GM18502 (cell line): ENCODE measurements at regions not wholly inside any gene's neighbourhood (a gene's known extent, or its start where the extent isn't known, plus 50 kb on each side); places are given as distances from the start of the nearest gene placed in this dataset.
"Not testable (repeated sequence)": the region's sequence is repeated elsewhere in the genome, so short reads cannot be mapped to it uniquely, and the experiment has no call there.

ENCODE experiments used
- ATAC-seq: cut with Tn5 transposase; IDR thresholded peaks from one replicate; pipeline ENCODE4 v1.9.1; 2021; ENCODE audit warnings: mild to moderate bottlenecking; ENCODE audit not compliant: unreplicated experiment, poor library complexity

GRCh38 chr21:13935396-13936032 lies 275.2 kb downstream of the LIPI start:
- not testable (repeated sequence) for ATAC-seq

- ATAC-seq, result not testable (repeated sequence)
Measured at GRCh38 chr21:13934887-13935342, 275.8 kb downstream of the LIPI start.

DNA sequence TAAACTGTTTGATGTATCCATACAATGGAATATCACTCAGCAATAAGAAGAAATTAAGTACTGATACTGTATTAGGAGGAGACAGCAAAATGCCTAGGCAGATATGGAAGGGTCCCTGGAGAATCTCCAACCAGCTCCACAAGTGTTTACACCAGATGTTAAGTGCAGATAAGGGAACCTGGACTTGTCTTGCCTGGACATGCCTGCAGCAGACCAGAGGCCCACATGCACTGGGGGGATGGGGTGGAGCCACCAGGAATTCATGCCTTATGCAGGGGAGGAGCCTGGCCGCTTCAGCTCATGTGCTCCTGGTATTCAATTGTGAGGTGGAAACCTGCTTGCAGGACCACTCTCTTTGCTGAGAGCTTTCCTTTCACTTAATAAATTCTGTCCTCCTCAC lies 287.6 kb downstream of the LIPI start:
- ATAC-seq, result not testable (repeated sequence)

DNA sequence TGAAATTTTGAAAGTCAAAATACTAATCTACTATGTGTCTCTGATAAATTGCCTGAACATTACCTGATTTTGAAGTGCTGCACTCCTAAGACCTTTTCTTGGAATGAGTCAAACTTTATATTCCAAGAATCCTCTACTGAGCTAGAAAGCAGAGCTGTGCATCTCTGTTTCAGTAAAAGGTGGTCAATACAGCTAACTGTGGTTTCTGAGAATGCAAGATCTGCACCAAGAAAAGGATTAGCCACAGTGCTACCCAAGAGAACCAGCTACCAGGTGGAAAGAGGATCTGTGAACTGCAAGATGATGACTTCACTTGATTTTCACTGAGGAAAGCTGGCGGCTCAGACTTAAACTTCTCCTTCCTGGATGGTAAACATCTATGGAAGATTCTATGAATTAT lies 289.3 kb downstream of the LIPI start:
- not testable (repeated sequence) for ATAC-seq

DNA sequence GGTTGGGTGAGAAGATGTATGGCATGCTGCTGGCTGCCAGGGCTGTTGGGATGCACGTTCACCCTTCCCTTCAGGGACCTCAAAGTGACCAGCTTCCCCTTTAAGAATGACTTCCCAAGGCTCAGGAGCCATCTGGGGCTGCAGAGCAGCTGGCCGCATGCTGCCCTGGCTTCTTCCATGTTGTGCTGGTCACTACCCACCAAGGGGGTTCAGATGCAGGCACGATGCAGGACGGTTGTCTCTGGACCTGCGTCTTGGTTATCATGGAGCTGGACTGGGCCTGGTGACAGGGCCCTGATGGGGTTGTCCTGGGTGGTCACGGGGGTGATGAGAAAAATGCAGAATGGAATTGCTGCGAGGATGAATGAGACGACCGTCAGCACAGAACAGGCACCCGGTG lies 297.8 kb downstream of the POTED start:
- not testable (repeated sequence) for ATAC-seq

GRCh38 chr21:13896596-13897247 lies 287.1 kb downstream of the POTED start:
- ATAC-seq, result not testable (repeated sequence)

DNA sequence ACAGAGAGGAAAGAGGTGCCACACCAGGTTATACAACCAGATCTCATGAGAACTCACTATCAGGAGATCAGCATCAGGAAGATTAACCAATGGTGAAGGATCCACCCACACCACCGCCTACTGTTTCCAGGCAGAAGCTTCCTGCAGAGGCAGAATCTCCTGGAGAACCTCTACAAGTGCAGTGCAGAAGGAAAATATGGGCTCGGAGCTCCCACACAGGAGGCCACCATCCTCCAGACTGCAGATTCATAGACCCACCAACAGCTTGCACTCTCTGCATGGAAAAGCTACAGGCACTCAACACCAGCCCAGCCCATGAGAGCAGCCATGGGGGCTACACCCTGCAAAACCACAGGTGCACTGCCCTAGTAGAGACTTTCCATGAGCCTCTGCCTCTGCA lies 284.0 kb downstream of the POTED start:
- ATAC-seq, result not testable (repeated sequence)

DNA sequence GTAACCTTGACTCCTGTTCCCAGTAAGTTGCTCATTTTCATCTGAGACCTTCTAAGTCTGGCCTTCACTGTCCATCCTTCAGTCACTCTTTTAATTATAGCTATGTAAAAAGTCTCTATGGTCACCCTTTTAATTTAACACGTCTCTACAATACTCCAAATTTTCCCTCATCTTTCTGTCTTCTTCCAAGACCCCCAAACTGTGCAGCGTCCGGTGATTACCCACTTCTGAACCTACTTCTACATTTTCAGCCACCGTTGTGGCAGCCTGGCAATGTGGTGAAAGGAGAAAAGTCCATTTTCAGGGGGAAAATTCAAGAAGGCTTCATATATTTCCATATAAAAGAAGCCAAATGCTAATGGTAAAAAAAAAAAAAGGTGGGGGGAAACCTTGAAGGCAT lies 283.4 kb downstream of the POTED start:
- ATAC-seq, result not testable (repeated sequence)

GRCh38 chr21:13892146-13892751 lies 282.7 kb downstream of the POTED start:
- not testable (repeated sequence) for ATAC-seq

DNA sequence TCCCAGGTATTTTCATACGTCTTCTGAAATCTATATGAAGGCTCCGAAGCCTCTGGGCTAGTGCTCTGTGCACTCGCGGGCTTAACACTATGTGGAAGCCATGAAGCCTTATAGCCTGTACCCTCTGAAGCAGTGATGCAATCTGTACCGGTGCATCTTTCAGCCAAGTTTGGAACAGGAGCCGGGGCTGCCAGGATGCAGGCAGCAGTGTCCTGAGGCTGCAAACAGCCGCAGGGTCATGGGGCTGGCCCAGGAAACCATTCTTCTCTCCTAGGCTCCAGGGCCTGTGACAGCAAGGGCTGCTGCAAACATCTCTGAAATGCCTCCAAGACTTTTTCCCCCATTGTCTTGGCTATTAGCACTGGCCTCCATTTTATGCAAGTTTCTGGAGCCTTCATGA lies 279.6 kb downstream of the POTED start:
- not testable (repeated sequence) for ATAC-seq

DNA sequence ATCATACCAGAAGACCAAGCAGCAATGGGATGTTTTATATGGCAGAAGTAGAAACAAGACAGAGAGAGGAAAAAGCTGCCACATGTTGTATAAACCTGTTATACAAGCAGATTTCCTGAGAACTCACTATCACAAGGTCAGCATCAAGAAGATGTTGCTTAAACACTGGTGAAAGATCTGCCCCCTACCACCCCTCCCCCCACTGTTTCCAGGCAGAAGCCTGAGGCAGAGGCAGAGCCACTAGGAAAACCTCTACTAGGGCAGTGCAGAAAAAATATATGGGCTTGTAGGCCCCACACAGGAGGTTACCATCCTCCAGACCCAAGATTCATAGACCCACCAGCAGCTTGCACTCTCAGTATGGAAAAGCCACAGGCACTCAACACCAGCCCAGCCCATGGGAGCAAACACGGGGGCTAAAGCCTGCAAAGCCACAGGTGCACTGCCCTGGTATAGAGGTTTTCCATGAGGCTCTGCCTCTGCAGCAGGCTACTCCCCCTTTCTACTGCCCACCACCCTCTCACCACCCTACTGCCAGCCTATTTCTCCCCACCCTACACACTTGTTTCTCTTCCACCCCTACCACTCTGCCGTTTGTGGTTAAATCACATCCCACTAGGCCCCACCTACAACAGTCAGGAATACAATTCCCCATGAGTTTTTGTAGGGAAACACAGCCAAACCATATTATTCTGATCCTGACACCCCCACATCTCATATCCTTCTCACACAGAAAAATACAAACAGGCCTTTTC lies 274.2 kb downstream of the POTED start:
- ATAC-seq, result not testable (repeated sequence)

- ATAC-seq, result not testable (repeated sequence)
Measured at GRCh38 chr21:13877503-13877902, 267.9 kb downstream of the POTED start.

DNA sequence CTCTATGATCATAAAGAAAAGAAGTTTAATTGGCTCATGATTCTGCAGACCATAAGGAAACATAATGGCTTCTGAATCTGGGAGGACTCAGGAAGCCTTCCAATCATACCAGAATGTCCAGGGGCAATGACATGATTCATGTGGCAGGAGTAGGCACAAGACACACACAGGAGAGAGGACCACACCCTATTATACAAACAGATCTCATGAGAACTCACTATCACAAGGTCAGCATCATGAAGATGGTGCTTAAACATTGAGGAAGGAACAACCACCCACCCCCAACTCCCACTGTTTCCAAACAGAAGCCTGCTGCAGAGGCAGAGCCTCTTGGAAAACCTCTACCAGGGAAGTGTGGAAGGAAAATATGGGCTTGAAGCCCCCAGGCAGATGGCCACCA lies 267.4 kb downstream of the POTED start:
- not testable (repeated sequence) for ATAC-seq

DNA sequence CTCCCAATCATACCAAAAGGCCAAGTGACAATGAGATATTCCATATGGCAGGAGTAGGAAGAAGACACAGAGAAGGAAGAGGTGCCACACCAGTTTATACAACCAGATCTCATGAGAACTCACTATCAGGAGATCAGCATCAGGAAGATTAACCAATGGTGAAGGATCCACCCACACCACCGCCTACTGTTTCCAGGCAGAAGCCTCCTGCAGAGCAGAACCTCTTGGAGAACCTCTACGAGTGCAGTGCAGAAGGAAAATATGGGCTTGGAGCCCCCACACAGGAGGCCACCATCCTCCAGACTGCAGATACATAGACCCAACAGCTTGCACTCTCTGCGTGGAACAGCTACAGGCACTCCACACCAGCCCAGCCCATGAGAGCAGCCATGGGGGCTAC lies 264.4 kb downstream of the POTED start:
- ATAC-seq, result not testable (repeated sequence)

DNA sequence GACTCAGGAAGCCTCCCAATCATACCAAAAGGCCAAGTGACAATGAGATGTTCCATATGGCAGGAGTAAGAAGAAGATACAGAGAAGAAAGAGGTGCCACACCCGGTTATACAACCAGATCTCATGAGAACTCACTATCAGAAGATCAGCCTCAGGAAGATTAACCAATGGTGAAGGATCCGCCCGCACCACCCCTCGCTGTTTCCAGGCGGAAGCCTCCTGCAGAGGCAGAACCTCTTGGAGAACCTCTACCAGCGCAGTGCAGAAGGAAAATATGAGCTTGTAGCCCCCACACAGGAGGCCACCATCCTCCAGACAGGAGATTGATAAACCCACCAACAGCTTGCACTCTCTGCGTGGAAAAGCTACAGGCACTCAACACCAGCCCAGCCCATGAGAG lies 245.1 kb downstream of the POTED start:
- ATAC-seq, result no peak

DNA sequence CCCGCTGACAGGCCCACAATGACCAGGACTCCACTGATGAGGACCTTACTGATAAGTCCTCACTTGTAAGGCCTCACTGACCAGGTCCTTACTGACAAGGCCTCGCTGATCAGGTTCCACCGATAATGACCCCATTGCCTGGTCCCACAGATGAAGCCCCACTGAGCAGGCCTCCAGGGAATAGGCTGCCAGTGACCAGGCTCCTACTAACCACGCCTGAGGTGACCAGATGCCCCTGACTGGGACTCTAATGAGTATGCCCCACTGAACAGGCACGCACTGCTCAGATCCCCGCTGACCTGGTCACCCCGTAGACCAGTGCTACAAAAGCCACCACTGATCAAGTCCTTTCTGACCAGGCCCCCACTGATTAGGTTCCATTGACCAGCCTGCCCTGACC lies 241.2 kb downstream of the POTED start:
- not testable (repeated sequence) for ATAC-seq

- ATAC-seq, result not testable (repeated sequence)
Measured at GRCh38 chr21:13849489-13849888, 239.9 kb downstream of the POTED start.

- ATAC-seq, result not testable (repeated sequence)
Measured at GRCh38 chr21:13846718-13847117, 237.1 kb downstream of the POTED start.

DNA sequence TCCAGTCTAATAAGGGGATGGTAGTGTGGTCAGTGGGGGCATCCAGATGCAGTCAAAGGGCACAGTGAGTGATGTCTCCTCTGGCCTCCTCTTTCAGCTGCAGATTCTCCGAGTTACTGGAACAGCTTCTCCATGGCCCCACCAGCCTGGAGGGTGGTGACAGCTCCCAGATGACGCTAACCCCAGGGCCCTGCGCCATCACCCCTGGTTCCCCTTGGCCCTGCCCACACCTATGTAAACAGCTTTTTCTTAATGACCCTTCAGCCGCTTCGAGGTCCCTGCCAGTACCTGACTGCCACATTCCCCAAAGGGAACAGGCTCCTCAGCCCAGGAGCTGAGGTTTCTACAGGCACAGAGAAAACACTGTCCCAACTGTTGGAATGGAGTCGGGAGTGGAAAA lies 235.0 kb downstream of the POTED start:
- ATAC-seq, result not testable (repeated sequence)

- not testable (repeated sequence) for ATAC-seq
Measured at GRCh38 chr21:13843081-13843480, 233.5 kb downstream of the POTED start.

- not testable (repeated sequence) for ATAC-seq
Measured at GRCh38 chr21:13827666-13828065, 218.1 kb downstream of the POTED start.
